ENCODE measurements at regions not wholly inside any gene's neighbourhood (a gene's known extent, or its start where the extent isn't known, plus 50 kb on each side); places are given as distances from the start of the nearest gene placed in this dataset.
"Not testable (repeated sequence)": the region's sequence is repeated elsewhere in the genome, so short reads cannot be mapped to it uniquely, and the experiment has no call there.

- Histone ChIP-seq H3K27me3 (no peaks in the 10 kb centered on the region), H3K36me3 (no peaks in the 10 kb centered on the region), H3K9me3 (no peaks in the 10 kb centered on the region), H3K4me1 (peaks cover 0 to 8% (median 0%) of the 10 kb centered on the region in 3 donors), H3K4me3 (no peak overlapping the region), H3K27ac (no peak overlapping the region)
- TF ChIP-seq POLR2AphosphoS5 (IDR thresholded peaks at IDR 0.05) (no peak), POLR2A (IDR thresholded peaks at IDR 0.05) (no peak), CTCF (IDR thresholded peaks at IDR 0.05) (no peak), EP300 (IDR thresholded peaks at IDR 0.05) (no peak)
- 60 to 73% methylated on average over 6 to 7 of the region's 7 CpGs for whole genome bisulfite sequencing, 2 donors (ENCODE audit: low coverage in 1 of 2)
- ATAC-seq, result no peak
Measured at GRCh38 chr6:168856914-168857313, 396.7 kb downstream of the THBS2 start.

GRCh38 chr6:168852376-168852884 is 401.2 kb downstream of the THBS2 start:
- Histone ChIP-seq H3K27me3 (no peaks in the 10 kb centered on the region), H3K4me3 (peak overlapping the region in 1 of 2 donors; percentile 30), H3K9me3 (no peaks in the 10 kb centered on the region), H3K27ac (no peak overlapping the region), H3K36me3 (no peaks in the 10 kb centered on the region), H3K4me1 (peaks cover 0 to 17% (median 0%) of the 10 kb centered on the region in 3 donors)
- TF ChIP-seq EP300 (IDR thresholded peaks at IDR 0.05) (no peak), POLR2A (IDR thresholded peaks at IDR 0.05) (no peak), CTCF (IDR thresholded peaks at IDR 0.05) (no peak)
- ATAC-seq, result peak; percentile 31
- WGBS, 2 donors (ENCODE audit: low coverage in 1 of 2), result 72 to 75% methylated on average over 1 to 11 of the region's 12 CpGs

DNA sequence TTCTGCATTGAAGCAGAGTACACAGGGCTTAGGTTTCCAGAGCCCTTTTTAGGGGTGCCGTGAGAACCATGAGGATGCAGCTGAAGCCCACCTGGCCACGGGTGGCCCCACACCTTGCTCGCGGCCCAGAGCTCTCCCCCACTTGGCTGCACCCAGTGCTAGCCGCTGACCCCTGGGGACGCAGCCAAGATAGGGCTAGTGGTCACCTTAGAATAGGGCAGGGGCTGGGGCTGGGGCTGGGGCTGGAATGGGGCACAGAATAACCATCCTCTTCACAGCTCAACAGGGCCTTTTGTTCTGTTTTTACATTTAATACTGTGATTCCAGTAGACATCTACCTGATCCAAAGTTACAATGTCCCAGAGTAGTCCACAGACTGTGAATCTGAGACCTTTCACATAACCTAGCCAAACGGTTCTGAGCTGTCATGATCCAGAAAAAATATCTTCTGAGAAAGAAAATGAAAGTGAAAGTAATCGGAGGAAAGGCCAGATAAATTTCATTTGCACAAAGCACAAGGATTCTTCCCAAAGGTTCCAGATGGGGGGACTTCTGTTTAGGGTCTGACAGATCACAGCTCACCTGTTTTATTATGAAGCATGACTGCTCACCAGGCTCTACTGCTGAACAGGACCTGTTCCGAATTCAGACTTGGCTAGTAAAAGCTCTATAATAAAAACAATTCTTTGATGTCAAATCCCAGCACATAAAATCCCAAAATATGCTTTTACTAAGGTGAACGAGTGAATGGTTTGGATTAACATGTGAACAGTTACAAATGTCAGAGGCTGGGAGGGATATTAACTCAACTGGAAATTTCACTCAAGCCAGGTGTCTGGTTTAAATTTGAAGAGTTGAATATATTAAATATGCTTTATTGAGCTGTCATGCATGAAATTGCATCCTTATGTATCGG is 401.9 kb downstream of the THBS2 start:
- WGBS, 2 donors (ENCODE audit: low coverage in 1 of 2), result 18 to 34% methylated on average over 4 to 6 of the region's 11 CpGs
- Histone ChIP-seq H3K27ac (peak overlapping the region in 1 of 4 donors; percentile 35), H3K4me3 (peak overlapping the region; percentile 21 to 30), H3K27me3 (no peaks in the 10 kb centered on the region), H3K4me1 (peaks cover 0 to 17% (median 0%) of the 10 kb centered on the region in 3 donors), H3K9me3 (no peaks in the 10 kb centered on the region), H3K36me3 (no peaks in the 10 kb centered on the region)
- ATAC-seq, result no peak
- no peak for TF ChIP-seq CTCF (IDR thresholded peaks at IDR 0.05)
- TF ChIP-seq EP300 (IDR thresholded peaks at IDR 0.05), result no peak
- no peak for TF ChIP-seq POLR2A (IDR thresholded peaks at IDR 0.05)
- no peak for TF ChIP-seq POLR2AphosphoS5 (IDR thresholded peaks at IDR 0.05)

DNA sequence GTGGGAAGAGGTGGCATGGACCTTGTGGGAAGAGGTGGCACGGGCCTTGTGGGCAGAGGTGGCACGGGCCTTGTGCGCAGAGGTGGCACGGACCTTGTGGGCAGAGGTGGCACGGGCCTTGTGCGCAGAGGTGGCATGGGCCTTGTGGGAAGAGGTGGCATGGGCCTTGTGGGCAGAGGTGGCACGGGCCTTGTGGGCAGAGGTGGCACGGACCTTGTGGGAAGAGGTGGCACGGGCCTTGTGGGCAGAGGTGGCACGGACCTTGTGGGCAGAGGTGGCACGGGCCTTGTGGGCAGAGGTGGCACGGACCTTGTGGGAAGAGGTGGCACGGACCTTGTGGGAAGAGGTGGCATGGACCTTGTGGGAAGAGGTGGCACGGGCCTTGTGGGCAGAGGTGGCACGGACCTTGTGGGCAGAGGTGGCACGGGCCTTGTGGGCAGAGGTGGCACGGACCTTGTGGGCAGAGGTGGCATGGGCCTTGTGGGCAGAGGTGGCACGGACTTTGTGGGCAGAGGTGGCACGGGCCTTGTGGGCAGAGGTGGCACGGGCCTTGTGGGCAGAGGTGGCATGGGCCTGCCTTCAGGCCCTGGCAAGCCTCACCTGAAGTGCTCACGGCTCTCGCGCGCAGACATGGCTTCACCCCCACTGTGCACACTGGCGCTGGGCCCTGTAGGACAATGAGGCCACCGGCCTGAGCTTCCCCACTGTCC is 403.5 kb downstream of the THBS2 start:
- H3K36me3 ChIP-seq, H3K4me3 ChIP-seq, ATAC-seq, H3K27me3 ChIP-seq, H3K27ac ChIP-seq, H3K9me3 ChIP-seq: not testable (repeated sequence)
- 93 to 100% methylated on average over 5 to 10 of the region's 26 CpGs for WGBS, 2 donors (ENCODE audit: low coverage in 1 of 2)
- H3K4me1 ChIP-seq, result peaks cover 0 to 17% (median 0%) of the 10 kb centered on the region in 3 donors

- Histone ChIP-seq H3K27me3 (no peaks in the 10 kb centered on the region), H3K9me3 (no peaks in the 10 kb centered on the region), H3K4me3 (no peak overlapping the region), H3K36me3 (no peaks in the 10 kb centered on the region), H3K4me1 (peaks cover 0 to 17% (median 0%) of the 10 kb centered on the region in 3 donors), H3K27ac (no peak overlapping the region)
- TF ChIP-seq POLR2A (IDR thresholded peaks at IDR 0.05) (no peak), POLR2AphosphoS5 (IDR thresholded peaks at IDR 0.05) (no peak), EP300 (IDR thresholded peaks at IDR 0.05) (no peak), CTCF (IDR thresholded peaks at IDR 0.05) (no peak)
- no peak for ATAC-seq
- 94% methylated on average over 7 of the region's 8 CpGs; no CpG with 5 or more reads in 1 of the 2 donors for WGBS, 2 donors (ENCODE audit: low coverage in 1 of 2)
Measured at GRCh38 chr6:168849459-168849858, 404.2 kb downstream of the THBS2 start.

Measured in gastroesophageal sphincter (tissue), 4 donors.